ENCODE measurements at regions not wholly inside any gene's neighbourhood (a gene's known extent, or its start where the extent isn't known, plus 50 kb on each side); places are given as distances from the start of the nearest gene placed in this dataset.
"Not testable (repeated sequence)": the region's sequence is repeated elsewhere in the genome, so short reads cannot be mapped to it uniquely, and the experiment has no call there.

- H3K36me3 ChIP-seq (ENCODE audit: insufficient read depth, low read depth, low read length); H3K4me3 ChIP-seq (ENCODE audit: low read length); H3K9me3 ChIP-seq (ENCODE audit: insufficient read depth, low read depth, low read length); H3K4me1 ChIP-seq (ENCODE audit: insufficient read depth, low read length); H3K27ac ChIP-seq (ENCODE audit: low read length); H3K9ac ChIP-seq (ENCODE audit: low read depth, low read length): not testable (repeated sequence)
- peaks cover 14% of the 10 kb centered on the region for H3K27me3 ChIP-seq (ENCODE audit: insufficient read depth, low read length)
Measured at GRCh38 chr10:61818251-61818650, 83.2 kb upstream of the ARID5B start.

- no peak overlapping the region for H3K9ac ChIP-seq (ENCODE audit: low read depth, low read length)
- H3K27ac ChIP-seq (ENCODE audit: low read length), result no peak overlapping the region
- no peaks in the 10 kb centered on the region for H3K4me1 ChIP-seq (ENCODE audit: insufficient read depth, low read length)
- H3K9me3 ChIP-seq (ENCODE audit: insufficient read depth, low read depth, low read length), result no peaks in the 10 kb centered on the region
- H3K4me3 ChIP-seq (ENCODE audit: low read length), result no peak overlapping the region
- H3K36me3 ChIP-seq (ENCODE audit: insufficient read depth, low read depth, low read length), result no peaks in the 10 kb centered on the region
- H3K27me3 ChIP-seq (ENCODE audit: insufficient read depth, low read length), result peaks cover 14% of the 10 kb centered on the region
Measured at GRCh38 chr10:61819208-61819607, 82.3 kb upstream of the ARID5B start.

GRCh38 chr10:61821153-61821552 is 80.3 kb upstream of the ARID5B start:
- Histone ChIP-seq H3K36me3 (ENCODE audit: insufficient read depth, low read depth, low read length) (no peaks in the 10 kb centered on the region), H3K9me3 (ENCODE audit: insufficient read depth, low read depth, low read length) (no peaks in the 10 kb centered on the region), H3K9ac (ENCODE audit: low read depth, low read length) (no peak overlapping the region), H3K4me1 (ENCODE audit: insufficient read depth, low read length) (no peaks in the 10 kb centered on the region), H3K27ac (ENCODE audit: low read length) (no peak overlapping the region), H3K4me3 (ENCODE audit: low read length) (no peak overlapping the region), H3K27me3 (ENCODE audit: insufficient read depth, low read length) (peaks cover 14% of the 10 kb centered on the region)

- Histone ChIP-seq H3K27me3 (ENCODE audit: insufficient read depth, low read length) (peaks cover 14% of the 10 kb centered on the region), H3K9me3 (ENCODE audit: insufficient read depth, low read depth, low read length) (no peaks in the 10 kb centered on the region), H3K4me3 (ENCODE audit: low read length) (no peak overlapping the region), H3K4me1 (ENCODE audit: insufficient read depth, low read length) (no peaks in the 10 kb centered on the region), H3K36me3 (ENCODE audit: insufficient read depth, low read depth, low read length) (no peaks in the 10 kb centered on the region), H3K9ac (ENCODE audit: low read depth, low read length) (no peak overlapping the region), H3K27ac (ENCODE audit: low read length) (no peak overlapping the region)
Measured at GRCh38 chr10:61821693-61822092, 79.8 kb upstream of the ARID5B start.

GRCh38 chr10:61822096-61822495 is 79.4 kb upstream of the ARID5B start:
- no peaks in the 10 kb centered on the region for H3K4me1 ChIP-seq (ENCODE audit: insufficient read depth, low read length)
- peaks cover 14% of the 10 kb centered on the region for H3K27me3 ChIP-seq (ENCODE audit: insufficient read depth, low read length)
- no peak overlapping the region for H3K27ac ChIP-seq (ENCODE audit: low read length)

GRCh38 chr10:61822781-61823230 is 78.7 kb upstream of the ARID5B start:
- H3K36me3 ChIP-seq (ENCODE audit: insufficient read depth, low read depth, low read length), result no peaks in the 10 kb centered on the region
- no peak overlapping the region for H3K4me3 ChIP-seq (ENCODE audit: low read length)
- no peaks in the 10 kb centered on the region for H3K9me3 ChIP-seq (ENCODE audit: insufficient read depth, low read depth, low read length)
- H3K9ac ChIP-seq (ENCODE audit: low read depth, low read length), result no peak overlapping the region
- no peak overlapping the region for H3K27ac ChIP-seq (ENCODE audit: low read length)
- H3K4me1 ChIP-seq (ENCODE audit: insufficient read depth, low read length), result no peaks in the 10 kb centered on the region
- H3K27me3 ChIP-seq (ENCODE audit: insufficient read depth, low read length), result peaks cover 14% of the 10 kb centered on the region

More at GRCh38 chr10:61822096-61822495, 79.4 kb upstream of the ARID5B start:
- H3K9ac ChIP-seq (ENCODE audit: low read depth, low read length), result no peak overlapping the region
- H3K9me3 ChIP-seq (ENCODE audit: insufficient read depth, low read depth, low read length), result no peaks in the 10 kb centered on the region
- no peaks in the 10 kb centered on the region for H3K36me3 ChIP-seq (ENCODE audit: insufficient read depth, low read depth, low read length)
- no peak overlapping the region for H3K4me3 ChIP-seq (ENCODE audit: low read length)

GRCh38 chr10:61825001-61825400 is 76.5 kb upstream of the ARID5B start:
- Histone ChIP-seq H3K9me3 (ENCODE audit: insufficient read depth, low read depth, low read length) (no peaks in the 10 kb centered on the region), H3K36me3 (ENCODE audit: insufficient read depth, low read depth, low read length) (no peaks in the 10 kb centered on the region), H3K9ac (ENCODE audit: low read depth, low read length) (no peak overlapping the region), H3K27me3 (ENCODE audit: insufficient read depth, low read length) (peaks cover 14% of the 10 kb centered on the region), H3K4me3 (ENCODE audit: low read length) (no peak overlapping the region), H3K27ac (ENCODE audit: low read length) (no peak overlapping the region), H3K4me1 (ENCODE audit: insufficient read depth, low read length) (no peaks in the 10 kb centered on the region)

GRCh38 chr10:61825628-61826027 is 75.9 kb upstream of the ARID5B start:
- Histone ChIP-seq H3K9me3 (ENCODE audit: insufficient read depth, low read depth, low read length) (no peaks in the 10 kb centered on the region), H3K9ac (ENCODE audit: low read depth, low read length) (no peak overlapping the region), H3K27me3 (ENCODE audit: insufficient read depth, low read length) (peaks cover 11% of the 10 kb centered on the region), H3K27ac (ENCODE audit: low read length) (no peak overlapping the region), H3K36me3 (ENCODE audit: insufficient read depth, low read depth, low read length) (no peaks in the 10 kb centered on the region), H3K4me1 (ENCODE audit: insufficient read depth, low read length) (no peaks in the 10 kb centered on the region), H3K4me3 (ENCODE audit: low read length) (no peak overlapping the region)

GRCh38 chr10:61828034-61828433 is 73.5 kb upstream of the ARID5B start:
- Histone ChIP-seq H3K36me3 (ENCODE audit: insufficient read depth, low read depth, low read length) (no peaks in the 10 kb centered on the region), H3K27me3 (ENCODE audit: insufficient read depth, low read length) (no peaks in the 10 kb centered on the region), H3K9me3 (ENCODE audit: insufficient read depth, low read depth, low read length) (no peaks in the 10 kb centered on the region), H3K9ac (ENCODE audit: low read depth, low read length) (no peak overlapping the region), H3K4me1 (ENCODE audit: insufficient read depth, low read length) (no peaks in the 10 kb centered on the region), H3K27ac (ENCODE audit: low read length) (no peak overlapping the region), H3K4me3 (ENCODE audit: low read length) (no peak overlapping the region)

- H3K36me3 ChIP-seq (ENCODE audit: insufficient read depth, low read depth, low read length), result no peaks in the 10 kb centered on the region
- H3K9ac ChIP-seq (ENCODE audit: low read depth, low read length), result no peak overlapping the region
- no peak overlapping the region for H3K4me3 ChIP-seq (ENCODE audit: low read length)
- no peaks in the 10 kb centered on the region for H3K9me3 ChIP-seq (ENCODE audit: insufficient read depth, low read depth, low read length)
- H3K27me3 ChIP-seq (ENCODE audit: insufficient read depth, low read length), result no peaks in the 10 kb centered on the region
- no peaks in the 10 kb centered on the region for H3K4me1 ChIP-seq (ENCODE audit: insufficient read depth, low read length)
- no peak overlapping the region for H3K27ac ChIP-seq (ENCODE audit: low read length)
Measured at GRCh38 chr10:61828788-61829187, 72.7 kb upstream of the ARID5B start.

- no peak overlapping the region for H3K9ac ChIP-seq (ENCODE audit: low read depth, low read length)
- no peaks in the 10 kb centered on the region for H3K36me3 ChIP-seq (ENCODE audit: insufficient read depth, low read depth, low read length)
- no peaks in the 10 kb centered on the region for H3K9me3 ChIP-seq (ENCODE audit: insufficient read depth, low read depth, low read length)
- H3K4me1 ChIP-seq (ENCODE audit: insufficient read depth, low read length), result no peaks in the 10 kb centered on the region
- H3K27me3 ChIP-seq (ENCODE audit: insufficient read depth, low read length), result no peaks in the 10 kb centered on the region
- H3K4me3 ChIP-seq (ENCODE audit: low read length), result no peak overlapping the region
- H3K27ac ChIP-seq (ENCODE audit: low read length), result no peak overlapping the region
Measured at GRCh38 chr10:61830072-61830845, 71.2 kb upstream of the ARID5B start.

- no peak overlapping the region for H3K27ac ChIP-seq (ENCODE audit: low read length)
- no peaks in the 10 kb centered on the region for H3K36me3 ChIP-seq (ENCODE audit: insufficient read depth, low read depth, low read length)
- no peak overlapping the region for H3K4me3 ChIP-seq (ENCODE audit: low read length)
- H3K4me1 ChIP-seq (ENCODE audit: insufficient read depth, low read length), result 0 out of 2 replicates have a peak, but pooled peaks cover 3% of the 10 kb centered on the region
- H3K9ac ChIP-seq (ENCODE audit: low read depth, low read length), result no peak overlapping the region
- no peaks in the 10 kb centered on the region for H3K27me3 ChIP-seq (ENCODE audit: insufficient read depth, low read length)
- no peaks in the 10 kb centered on the region for H3K9me3 ChIP-seq (ENCODE audit: insufficient read depth, low read depth, low read length)
Measured at GRCh38 chr10:61830846-61831273, 70.6 kb upstream of the ARID5B start.

Measured in iPS-20b (cell line).